ENCODE measurements at regions not wholly inside any gene's neighbourhood (a gene's known extent, or its start where the extent isn't known, plus 50 kb on each side); places are given as distances from the start of the nearest gene placed in this dataset.

DNA sequence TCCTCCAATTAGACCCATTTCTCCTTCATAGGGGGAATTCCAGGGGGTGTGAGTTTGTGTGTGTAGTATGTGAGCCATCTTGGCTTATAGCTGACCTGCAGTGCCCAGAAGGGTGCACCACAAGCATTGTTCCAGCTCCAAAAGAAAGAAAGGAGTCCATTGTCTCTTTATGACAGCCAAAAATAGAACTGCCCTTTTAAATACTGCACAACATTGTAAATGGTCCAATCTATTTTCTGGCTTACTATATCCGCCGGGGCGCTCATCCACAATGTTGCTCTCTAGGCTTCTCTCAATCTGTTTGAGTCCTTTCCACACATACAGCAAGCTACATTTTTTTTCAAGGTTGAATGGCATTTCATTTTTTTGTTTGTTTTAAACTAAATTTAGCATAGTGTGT lies 517.5 kb downstream of the STK39 start:
- Histone ChIP-seq H4K20me1 (ENCODE audit: insufficient read depth) (no peaks in the 10 kb centered on the region), H3K4me2 (no peak overlapping the region), H3K27ac (ENCODE audit: low read depth in 2 of 2, low read length in 1 of 2) (no peak overlapping the region), H3K9me3 (no peaks in the 10 kb centered on the region), H3K4me3 (ENCODE audit: low read depth in 2 of 2, low read length in 1 of 2) (no peak overlapping the region), H3K4me1 (ENCODE audit: control insufficient read depth in 1 of 2, insufficient read depth in 2 of 2, low read depth in 1 of 2, low read length in 1 of 2) (no peaks in the 10 kb centered on the region), H3F3A (replicated peaks; ENCODE audit: insufficient read depth) (no peaks in the 10 kb centered on the region), H3K27me3 (ENCODE audit: insufficient read depth) (no peaks in the 10 kb centered on the region), H3K36me3 (replicated peaks in 1 of 2; ENCODE audit: control insufficient read depth in 1 of 2, insufficient read depth in 2 of 2, low read length in 1 of 2) (no peaks in the 10 kb centered on the region), H3K9ac (no peak overlapping the region), H2AFZ (ENCODE audit: low read depth) (no peak overlapping the region), H3K9me2 (no peaks in the 10 kb centered on the region), H3K79me2 (ENCODE audit: insufficient read depth) (no peaks in the 10 kb centered on the region)
- WGBS (ENCODE audit: low lambda C conversion rate), result 100% methylated on average over 3 of the region's 3 CpGs
- TF ChIP-seq TEAD4 (IDR thresholded peaks at IDR 0.05; ENCODE audit: borderline replicate concordance, insufficient read depth), result no peak
- no peak for TF ChIP-seq FOXM1 (IDR thresholded peaks at IDR 0.05; ENCODE audit: low read depth)
- TF ChIP-seq GABPA (IDR thresholded peaks at IDR 0.05; ENCODE audit: low read depth), result no peak
- no peak for TF ChIP-seq RFX5 (IDR thresholded peaks at IDR 0.05; ENCODE audit: low read length)
- no peak for TF ChIP-seq CHD2 (IDR thresholded peaks at IDR 0.05; ENCODE audit: low read length, partially characterized antibody)
- TF ChIP-seq GATA2 (CRISPR knock-in tag; IDR thresholded peaks at IDR 0.05), result no peak
- no peak for TF ChIP-seq JUND (IDR thresholded peaks at IDR 0.05)
- TF ChIP-seq USF2 (IDR thresholded peaks at IDR 0.05; ENCODE audit: borderline replicate concordance, low read depth, low read length), result no peak
- TF ChIP-seq POLR2AphosphoS5 (IDR thresholded peaks at IDR 0.05; ENCODE audit: low read depth, low read length), result no peak
- ChIA-PET POLR2A (no interaction called here), CTCF (interaction anchor here (0.8 to 1.2 kb wide), 3 partner anchors 9 to 389 kb away, joined by 3 read pairs; no protein-coding TSS in a partner anchor)
- DNase-seq, result no peak

- ChIA-PET CTCF (no interaction called here), POLR2A (no interaction called here)
Measured at GRCh38 chr2:167726788-167727187, 520.6 kb downstream of the STK39 start.

More at GRCh38 chr2:167726788-167727187, 520.6 kb downstream of the STK39 start:
- Histone ChIP-seq H2AFZ (ENCODE audit: low read depth) (no peak overlapping the region), H3F3A (replicated peaks; ENCODE audit: insufficient read depth) (no peaks in the 10 kb centered on the region), H3K9me2 (no peaks in the 10 kb centered on the region), H4K20me1 (ENCODE audit: insufficient read depth) (no peaks in the 10 kb centered on the region), H3K79me2 (ENCODE audit: insufficient read depth) (no peaks in the 10 kb centered on the region), H3K9ac (no peak overlapping the region), H3K36me3 (replicated peaks in 1 of 2; ENCODE audit: control insufficient read depth in 1 of 2, insufficient read depth in 2 of 2, low read length in 1 of 2) (no peaks in the 10 kb centered on the region), H3K9me3 (no peaks in the 10 kb centered on the region), H3K4me3 (ENCODE audit: low read depth in 2 of 2, low read length in 1 of 2) (no peak overlapping the region), H3K4me1 (ENCODE audit: control insufficient read depth in 1 of 2, insufficient read depth in 2 of 2, low read depth in 1 of 2, low read length in 1 of 2) (no peaks in the 10 kb centered on the region), H3K27me3 (ENCODE audit: insufficient read depth) (no peaks in the 10 kb centered on the region), H3K4me2 (no peak overlapping the region), H3K27ac (ENCODE audit: low read depth in 2 of 2, low read length in 1 of 2) (no peak overlapping the region)
- TF ChIP-seq USF1 (IDR thresholded peaks at IDR 0.05; ENCODE audit: borderline replicate concordance, low read depth) (no peak), GABPA (IDR thresholded peaks at IDR 0.05; ENCODE audit: low read depth) (no peak), USF2 (IDR thresholded peaks at IDR 0.05; ENCODE audit: borderline replicate concordance, low read depth, low read length) (no peak), PBX3 (IDR thresholded peaks at IDR 0.05) (no peak), MXI1 (IDR thresholded peaks at IDR 0.05; ENCODE audit: low read depth, low read length) (no peak), RXRA (IDR thresholded peaks at IDR 0.05; ENCODE audit: borderline replicate concordance, low read depth) (no peak), SIN3A (IDR thresholded peaks at IDR 0.05; ENCODE audit: borderline replicate concordance, low read depth, low read length) (no peak), RAD21 (IDR thresholded peaks at IDR 0.05; ENCODE audit: low read length) (no peak), EP300 (IDR thresholded peaks at IDR 0.05; ENCODE audit: borderline replicate concordance in 1 of 2, low read depth in 1 of 2, low read length in 1 of 2) (no peak), FOSL2 (IDR thresholded peaks at IDR 0.05; ENCODE audit: borderline replicate concordance, low read depth) (no peak), NFIC (IDR thresholded peaks at IDR 0.05; ENCODE audit: borderline replicate concordance) (no peak), TAF1 (IDR thresholded peaks at IDR 0.05; ENCODE audit: borderline replicate concordance, low read depth, low read length) (no peak), TCF12 (IDR thresholded peaks at IDR 0.05) (no peak)
- TF ChIP-seq, protein P1, sequence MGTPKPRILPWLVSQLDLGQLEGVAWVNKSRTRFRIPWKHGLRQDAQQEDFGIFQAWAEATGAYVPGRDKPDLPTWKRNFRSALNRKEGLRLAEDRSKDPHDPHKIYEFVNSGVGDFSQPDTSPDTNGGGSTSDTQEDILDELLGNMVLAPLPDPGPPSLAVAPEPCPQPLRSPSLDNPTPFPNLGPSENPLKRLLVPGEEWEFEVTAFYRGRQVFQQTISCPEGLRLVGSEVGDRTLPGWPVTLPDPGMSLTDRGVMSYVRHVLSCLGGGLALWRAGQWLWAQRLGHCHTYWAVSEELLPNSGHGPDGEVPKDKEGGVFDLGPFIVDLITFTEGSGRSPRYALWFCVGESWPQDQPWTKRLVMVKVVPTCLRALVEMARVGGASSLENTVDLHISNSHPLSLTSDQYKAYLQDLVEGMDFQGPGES (IDR thresholded peaks at IDR 0.05; ENCODE audit: low read depth, low read length), result no peak
- no peak for DNase-seq
- 54% methylated on average over 2 of the region's 2 CpGs for WGBS (ENCODE audit: low lambda C conversion rate)

Data from SK-N-SH (cell line).